ENCODE measurements at regions not wholly inside any gene's neighbourhood (a gene's known extent, or its start where the extent isn't known, plus 50 kb on each side); places are given as distances from the start of the nearest gene placed in this dataset.

- Histone ChIP-seq H3K4me2 (ENCODE audit: low read length) (no peak overlapping the region), H3K36me3 (ENCODE audit: low read depth, low read length) (no peaks in the 10 kb centered on the region), H3K9me2 (replicated peaks; ENCODE audit: low read length) (no peaks in the 10 kb centered on the region), H2AFZ (ENCODE audit: low read length) (no peak overlapping the region), H3K4me3 (ENCODE audit: low read length) (no peak overlapping the region), H3F3A (ENCODE audit: low read length, unreplicated experiment) (no peaks in the 10 kb centered on the region), H3K27ac (ENCODE audit: low read length) (no peak overlapping the region), H3K9ac (ENCODE audit: low read length) (no peak overlapping the region), H4K20me1 (ENCODE audit: low read length) (no peaks in the 10 kb centered on the region), H3K9me3 (ENCODE audit: low read length) (no peaks in the 10 kb centered on the region), H3K4me1 (ENCODE audit: insufficient read depth, low read length) (no peaks in the 10 kb centered on the region), H3K27me3 (ENCODE audit: low read length) (no peaks in the 10 kb centered on the region), H3K79me2 (ENCODE audit: low read length) (no peaks in the 10 kb centered on the region)
- DNase-seq (no peak), ATAC-seq (no peak)
- BruUV-seq (replicated peaks) = no TSS peak
- TF ChIP-seq EZH2phosphoT487 (IDR thresholded peaks at IDR 0.05; ENCODE audit: borderline replicate concordance, low read length) = no peak
- no peak for TF ChIP-seq EZH2 (IDR thresholded peaks at IDR 0.05; ENCODE audit: low read length, unreplicated experiment)
- TF ChIP-seq CTCF (conservative IDR thresholded peaks at IDR 0.05; ENCODE audit: low read depth, low read length) = no peak
- ChIA-PET POLR2A (ENCODE audit: unreplicated experiment) (no interaction called here), CTCF (no interaction called here)
- intact Hi-C loops (cut with micrococcal nuclease) = no loop called here
Observed at GRCh38 chr9:83140061-83140460, 77.1 kb upstream of the RASEF start.

- H3K9me3 ChIP-seq (ENCODE audit: low read length) = no peaks in the 10 kb centered on the region
- POLR2A ChIA-PET (ENCODE audit: unreplicated experiment) = no interaction called here
- DNase-seq (no peak), ATAC-seq (no peak)
- no peak overlapping the region for H3K27ac ChIP-seq (ENCODE audit: low read length)
- intact Hi-C loops (cut with micrococcal nuclease) = no loop called here
- TF ChIP-seq EZH2 (IDR thresholded peaks at IDR 0.05; ENCODE audit: low read length, unreplicated experiment) = no peak
- TF ChIP-seq CTCF (conservative IDR thresholded peaks at IDR 0.05; ENCODE audit: low read depth, low read length) = no peak
- no peak for TF ChIP-seq EZH2phosphoT487 (IDR thresholded peaks at IDR 0.05; ENCODE audit: borderline replicate concordance, low read length)
- no peak overlapping the region for H2AFZ ChIP-seq (ENCODE audit: low read length)
- H3K4me1 ChIP-seq (ENCODE audit: insufficient read depth, low read length) = no peaks in the 10 kb centered on the region
- CTCF ChIA-PET = no interaction called here
- H3K9me2 ChIP-seq (replicated peaks; ENCODE audit: low read length) = no peaks in the 10 kb centered on the region
- H3K79me2 ChIP-seq (ENCODE audit: low read length) = no peaks in the 10 kb centered on the region
- no peak overlapping the region for H3K9ac ChIP-seq (ENCODE audit: low read length)
- no peaks in the 10 kb centered on the region for H3K27me3 ChIP-seq (ENCODE audit: low read length)
- no TSS peak for BruUV-seq (replicated peaks)
- no peaks in the 10 kb centered on the region for H4K20me1 ChIP-seq (ENCODE audit: low read length)
- H3F3A ChIP-seq (ENCODE audit: low read length, unreplicated experiment) = no peaks in the 10 kb centered on the region
- H3K36me3 ChIP-seq (ENCODE audit: low read depth, low read length) = no peaks in the 10 kb centered on the region
- H3K4me2 ChIP-seq (ENCODE audit: low read length) = no peak overlapping the region
- no peak overlapping the region for H3K4me3 ChIP-seq (ENCODE audit: low read length)
Observed at GRCh38 chr9:83138422-83139135, 75.6 kb upstream of the RASEF start.

GRCh38 chr9:83133316-83133715, 70.4 kb upstream of the RASEF start:
- DNase-seq = no peak

More at GRCh38 chr9:83133316-83133715, 70.4 kb upstream of the RASEF start:
- POLR2A ChIA-PET (ENCODE audit: unreplicated experiment) = no interaction called here
- no peaks in the 10 kb centered on the region for H4K20me1 ChIP-seq (ENCODE audit: low read length)
- TF ChIP-seq EZH2phosphoT487 (IDR thresholded peaks at IDR 0.05; ENCODE audit: borderline replicate concordance, low read length) (no peak), CTCF (conservative IDR thresholded peaks at IDR 0.05; ENCODE audit: low read depth, low read length) (no peak)
- no peaks in the 10 kb centered on the region for H3K79me2 ChIP-seq (ENCODE audit: low read length)
- no peak overlapping the region for H3K4me2 ChIP-seq (ENCODE audit: low read length)
- no peak overlapping the region for H3K9ac ChIP-seq (ENCODE audit: low read length)
- H3K4me1 ChIP-seq (ENCODE audit: insufficient read depth, low read length) = peaks cover 11% of the 10 kb centered on the region
- no peak for ATAC-seq
- no peaks in the 10 kb centered on the region for H3F3A ChIP-seq (ENCODE audit: low read length, unreplicated experiment)
- H2AFZ ChIP-seq (ENCODE audit: low read length) = no peak overlapping the region
- no peak overlapping the region for H3K27ac ChIP-seq (ENCODE audit: low read length)
- intact Hi-C loops (cut with micrococcal nuclease) = no loop called here
- H3K9me3 ChIP-seq (ENCODE audit: low read length) = no peaks in the 10 kb centered on the region
- CTCF ChIA-PET = no interaction called here
- BruUV-seq (replicated peaks) = no TSS peak
- no peaks in the 10 kb centered on the region for H3K36me3 ChIP-seq (ENCODE audit: low read depth, low read length)
- H3K27me3 ChIP-seq (ENCODE audit: low read length) = no peaks in the 10 kb centered on the region
- H3K9me2 ChIP-seq (replicated peaks; ENCODE audit: low read length) = no peaks in the 10 kb centered on the region
- H3K4me3 ChIP-seq (ENCODE audit: low read length) = no peak overlapping the region
